Stromal cell of bone marrow (primary cell): ENCODE measurements at regions not wholly inside any gene's neighbourhood (a gene's known extent, or its start where the extent isn't known, plus 50 kb on each side); places are given as distances from the start of the nearest gene placed in this dataset.

Experiments
- DNase-seq: peaks from one replicate; pipeline ENCODE4 v3.0.0-alpha.2; 2012; ENCODE audit warnings: low read depth

DNA sequence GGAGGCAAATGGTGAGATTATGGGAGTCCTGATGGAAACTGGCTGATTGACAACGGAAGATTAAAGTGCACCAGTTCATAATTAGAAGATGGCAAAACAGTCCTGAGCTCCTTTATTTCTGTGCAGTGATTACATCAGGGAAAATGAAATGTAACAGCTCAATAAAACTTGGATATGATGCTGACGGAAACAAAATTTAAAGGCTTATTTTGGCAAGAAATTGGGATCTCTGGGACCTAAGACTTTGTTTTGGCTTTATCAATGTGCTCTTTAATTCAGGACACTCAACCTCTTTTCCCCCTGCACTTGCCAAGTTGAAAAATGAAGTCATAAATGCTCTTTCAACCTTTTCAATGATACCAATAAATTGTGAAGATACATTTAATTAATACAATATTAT, 226.8 kb downstream of the C6orf118 start:
- no peak for DNase-seq

GRCh38 chr6:165081944-165082532, 227.4 kb downstream of the C6orf118 start:
- no peak for DNase-seq

- DNase-seq: no peak
These were observed 231.5 kb downstream of the C6orf118 start for GRCh38 chr6:165077876-165078275.

GRCh38 chr6:165071906-165072305, 237.5 kb downstream of the C6orf118 start:
- DNase-seq: no peak

GRCh38 chr6:165060720-165061119, 248.7 kb downstream of the C6orf118 start:
- DNase-seq: peak; percentile 31

GRCh38 chr6:165059032-165059431, 250.4 kb downstream of the C6orf118 start:
- DNase-seq: no peak

GRCh38 chr6:165056292-165056691, 253.1 kb downstream of the C6orf118 start:
- DNase-seq: no peak

GRCh38 chr6:165055231-165055630, 254.2 kb downstream of the C6orf118 start:
- peak; percentile 33 for DNase-seq

- DNase-seq: no peak
These were observed 256.6 kb downstream of the C6orf118 start for GRCh38 chr6:165052561-165053480.

- no peak for DNase-seq
These were observed 260.0 kb downstream of the C6orf118 start for GRCh38 chr6:165049362-165049761.

DNA sequence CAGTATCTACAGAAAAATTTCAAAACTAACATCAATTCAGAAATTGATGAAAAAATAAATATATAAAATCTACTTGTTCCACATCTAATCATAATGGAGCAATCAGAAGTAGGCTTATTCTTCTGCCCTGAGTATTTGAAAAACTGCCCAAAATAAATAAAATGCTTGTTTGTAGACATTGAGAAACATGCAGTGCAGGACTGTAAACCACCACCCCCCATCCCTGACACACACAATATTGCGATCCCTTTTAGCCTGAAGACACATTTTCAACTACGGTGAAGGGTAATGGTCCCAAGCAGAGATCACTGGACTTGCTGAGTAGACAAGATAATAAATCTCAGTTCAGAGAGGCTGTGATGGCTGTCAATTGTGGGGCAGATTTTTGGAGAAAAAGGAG, 261.5 kb downstream of the C6orf118 start:
- no peak for DNase-seq

DNA sequence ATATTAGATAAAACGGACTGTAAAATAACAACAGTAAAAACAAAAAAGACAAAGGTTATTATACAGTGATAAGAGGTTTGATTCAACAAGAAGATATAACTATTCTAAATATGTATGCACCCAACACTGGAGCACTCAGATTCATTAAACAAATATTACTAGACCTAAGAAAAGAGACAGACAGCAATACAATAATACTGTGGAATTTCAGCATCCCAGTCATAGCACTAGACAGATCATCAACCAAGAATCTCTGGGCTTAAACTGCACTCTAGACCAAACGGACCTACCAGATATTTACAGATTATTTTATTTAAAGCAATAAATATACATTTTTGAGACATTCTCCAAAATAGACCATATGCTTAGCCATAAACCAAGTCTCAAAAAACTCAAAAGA, 263.8 kb downstream of the C6orf118 start:
- DNase-seq: no peak

DNA sequence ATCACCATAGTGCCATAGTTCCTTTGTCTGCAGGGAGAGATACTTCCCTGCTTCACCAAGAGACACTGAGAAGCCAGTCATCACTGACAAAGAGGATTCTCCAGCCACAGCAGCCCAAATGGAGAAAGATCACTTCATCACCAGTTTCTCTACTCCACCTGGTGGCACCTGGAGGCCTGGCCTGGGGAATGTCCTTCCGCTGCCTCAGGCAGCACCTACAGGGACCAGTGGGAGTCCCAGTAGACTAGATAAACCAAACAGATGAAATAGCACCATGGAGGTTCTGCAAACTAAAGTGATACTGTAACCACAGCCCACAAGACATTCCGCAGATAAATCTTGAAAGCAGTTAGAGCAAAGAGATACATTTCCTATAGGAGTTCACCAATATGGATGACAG, 266.5 kb downstream of the C6orf118 start:
- no peak for DNase-seq

- no peak for DNase-seq
These were observed 269.0 kb downstream of the C6orf118 start for GRCh38 chr6:165040440-165040839.

GRCh38 chr6:165034271-165034741, 275.1 kb downstream of the C6orf118 start:
- peak; percentile 14 for DNase-seq

DNA sequence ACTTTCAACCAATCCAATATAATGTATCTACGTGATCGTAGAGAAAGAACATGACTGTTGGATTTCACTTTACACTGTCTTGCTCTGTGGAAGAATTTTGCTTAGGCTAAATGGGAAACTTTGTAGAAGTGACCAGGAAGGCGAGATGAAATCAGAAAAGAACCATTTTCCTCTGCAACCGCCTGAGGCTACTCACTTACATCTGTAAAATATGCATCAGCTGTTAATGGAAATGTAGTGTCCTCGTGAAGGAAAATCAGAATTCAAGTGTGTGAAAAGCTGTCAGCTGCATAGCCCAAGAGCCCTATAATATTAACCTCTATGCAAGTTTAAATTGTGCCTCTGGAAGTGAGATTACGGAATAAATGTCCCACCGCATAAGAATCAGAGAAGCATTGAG, 277.9 kb downstream of the C6orf118 start:
- DNase-seq: no peak

DNA sequence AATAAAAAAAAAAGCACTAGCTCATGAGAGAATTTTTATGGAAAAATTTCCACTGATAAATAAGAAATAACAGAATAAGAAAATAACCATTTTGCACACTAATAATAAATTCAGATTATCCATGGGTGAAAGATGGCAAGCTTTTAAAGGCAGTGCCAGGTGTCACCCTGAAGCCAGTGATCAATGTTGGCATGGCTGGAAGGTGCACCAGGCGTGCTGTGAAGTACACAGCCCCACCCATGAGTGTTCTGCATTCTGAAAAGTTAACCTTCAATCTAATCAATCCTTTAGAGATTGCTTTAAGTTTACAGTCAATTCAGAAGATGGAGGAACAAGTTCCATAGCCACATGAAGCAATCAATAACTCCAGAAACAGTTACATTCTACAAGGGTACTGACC, 284.4 kb downstream of the C6orf118 start:
- DNase-seq: no peak

DNA sequence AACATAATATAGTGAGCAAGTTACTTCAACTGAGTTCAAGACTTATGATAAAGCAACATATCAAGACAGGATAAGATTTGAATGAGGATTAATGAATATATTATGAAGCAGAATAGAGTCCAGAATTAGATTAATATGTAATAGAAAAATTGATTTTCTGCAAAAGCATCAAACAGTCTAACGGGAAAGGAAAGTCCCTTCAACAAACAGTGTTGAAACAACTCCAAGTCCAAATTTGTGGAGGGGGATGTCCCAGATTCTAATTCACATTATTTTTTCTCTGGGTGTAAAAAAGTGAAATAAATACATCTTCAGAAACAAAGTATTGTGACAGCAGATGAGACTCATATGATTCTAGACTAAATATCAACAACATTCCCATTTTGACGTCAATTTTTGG, 289.7 kb downstream of the C6orf118 start:
- no peak for DNase-seq

DNA sequence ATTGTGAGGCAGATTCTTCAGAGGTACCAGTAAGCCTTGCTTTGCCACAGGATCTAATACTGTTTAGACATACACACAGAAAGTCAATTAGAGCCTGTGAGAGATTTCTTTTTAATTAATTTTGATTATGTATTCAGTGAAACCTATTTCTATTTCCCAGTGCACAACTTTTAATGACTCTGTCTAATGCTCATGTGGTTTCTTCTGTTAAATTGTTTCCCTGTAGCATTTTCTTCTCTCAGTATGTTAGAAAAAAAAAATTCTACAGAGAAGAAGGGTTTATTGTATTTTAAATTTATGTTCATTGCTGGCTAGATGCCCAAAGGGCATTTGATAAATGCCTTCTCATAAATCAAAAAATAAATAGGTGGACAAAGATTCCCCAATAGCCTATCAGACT, 293.7 kb downstream of the C6orf118 start:
- DNase-seq: no peak

DNA sequence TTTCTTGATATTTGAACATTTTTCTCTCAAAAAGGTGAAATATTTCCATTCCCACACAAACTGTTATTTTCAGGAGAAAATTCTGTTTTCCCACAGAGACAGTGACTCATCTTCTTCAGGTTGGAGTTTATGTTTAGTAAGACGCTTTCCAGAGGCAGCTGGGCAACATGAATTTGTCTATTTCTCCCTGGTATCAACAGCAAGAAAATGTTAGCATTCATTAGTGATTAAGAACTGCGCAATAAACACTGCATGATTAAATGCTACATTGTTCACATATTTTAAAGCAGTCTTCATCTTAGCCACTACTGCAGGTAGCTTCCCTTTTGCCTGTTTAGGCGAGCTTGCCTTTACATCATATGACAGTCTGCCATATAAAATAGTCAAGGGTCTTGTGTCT, 295.7 kb downstream of the C6orf118 start:
- DNase-seq: no peak

DNA sequence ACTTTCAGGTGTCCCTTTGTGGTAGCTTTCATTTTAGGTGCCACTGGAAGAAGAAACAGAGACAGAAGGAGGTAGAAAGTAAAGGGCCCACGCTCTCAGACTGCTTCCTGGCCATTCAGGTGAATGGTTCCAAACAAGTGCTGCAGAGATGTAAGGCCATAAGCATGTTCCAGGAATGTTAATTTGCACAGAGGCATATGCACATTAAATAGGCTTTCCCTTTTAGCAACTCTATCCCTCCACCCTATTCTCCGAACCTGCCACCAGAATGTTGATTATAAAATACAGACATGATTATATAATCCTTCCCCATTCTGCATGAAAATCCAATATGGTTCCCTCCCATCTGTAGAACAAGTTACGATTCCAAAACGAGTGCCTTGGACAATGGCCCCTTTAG, 297.2 kb downstream of the C6orf118 start:
- no peak for DNase-seq

- no peak for DNase-seq
These were observed 298.6 kb downstream of the C6orf118 start for GRCh38 chr6:165010556-165011535.
